ENCODE measurements at regions not wholly inside any gene's neighbourhood (a gene's known extent, or its start where the extent isn't known, plus 50 kb on each side); places are given as distances from the start of the nearest gene placed in this dataset.

DNA sequence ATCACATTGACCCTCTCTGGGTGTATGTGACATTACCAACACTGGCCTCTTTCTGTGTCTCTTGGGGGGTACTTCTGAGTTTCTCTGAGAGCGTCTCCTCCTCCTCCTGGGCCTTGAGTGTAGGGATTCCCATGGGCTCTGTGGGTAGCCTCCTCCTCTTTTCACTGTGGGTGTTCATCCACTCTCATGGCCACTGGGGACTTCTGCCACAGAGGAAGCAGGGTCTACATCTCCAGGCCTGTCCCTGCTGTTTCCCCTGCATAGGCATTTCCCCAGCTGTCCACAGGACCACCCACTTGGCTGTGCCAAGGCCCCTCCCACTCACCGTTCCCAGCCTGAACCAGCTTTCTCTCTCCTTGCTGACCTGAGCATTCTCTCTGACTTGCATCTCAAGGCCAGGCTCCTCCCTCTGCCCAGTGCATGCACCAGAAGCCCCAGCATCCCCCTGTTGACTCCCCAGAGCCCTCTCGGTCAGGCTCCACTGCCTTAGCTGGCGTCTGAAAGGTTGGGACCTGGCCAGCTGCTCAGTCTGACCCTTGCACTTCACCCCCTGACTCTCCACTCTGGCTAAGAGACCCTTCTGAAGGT is 487.6 kb downstream of the GLRX3 start:
- DNase-seq (ENCODE audit: low read depth), result no peak

DNA sequence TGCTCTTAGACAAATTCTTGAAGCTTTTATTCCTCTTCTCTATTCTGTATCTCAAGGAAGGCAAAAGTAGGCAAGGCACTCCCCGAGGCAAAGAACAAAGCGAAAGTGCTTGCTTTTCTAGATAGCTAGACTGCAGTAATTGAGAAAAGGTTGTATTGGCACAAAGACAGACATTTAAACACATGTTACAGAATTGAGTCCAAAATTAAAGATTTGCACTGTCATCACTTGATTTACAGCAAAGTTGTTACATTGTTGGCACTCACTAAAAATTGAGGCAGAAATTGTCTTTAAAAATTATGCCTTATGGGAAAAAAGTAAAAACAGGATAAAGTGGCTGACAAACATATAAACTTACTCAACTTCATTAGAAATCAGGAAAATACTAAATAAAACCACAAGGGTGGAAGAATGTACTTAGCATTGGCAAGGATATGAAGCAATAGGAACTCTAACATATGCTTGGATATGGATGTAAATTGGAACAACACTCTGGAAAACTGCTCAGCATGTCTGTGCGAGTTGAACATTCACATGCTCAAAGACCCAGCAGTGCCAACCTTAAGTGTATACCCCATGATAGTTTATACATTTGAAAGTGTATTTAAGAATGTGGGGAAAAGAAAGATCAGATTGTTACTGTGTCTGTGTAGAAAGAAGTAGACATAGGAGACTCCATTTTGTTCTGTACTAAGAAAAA is 491.3 kb downstream of the GLRX3 start:
- no peak for DNase-seq (ENCODE audit: low read depth)

DNA sequence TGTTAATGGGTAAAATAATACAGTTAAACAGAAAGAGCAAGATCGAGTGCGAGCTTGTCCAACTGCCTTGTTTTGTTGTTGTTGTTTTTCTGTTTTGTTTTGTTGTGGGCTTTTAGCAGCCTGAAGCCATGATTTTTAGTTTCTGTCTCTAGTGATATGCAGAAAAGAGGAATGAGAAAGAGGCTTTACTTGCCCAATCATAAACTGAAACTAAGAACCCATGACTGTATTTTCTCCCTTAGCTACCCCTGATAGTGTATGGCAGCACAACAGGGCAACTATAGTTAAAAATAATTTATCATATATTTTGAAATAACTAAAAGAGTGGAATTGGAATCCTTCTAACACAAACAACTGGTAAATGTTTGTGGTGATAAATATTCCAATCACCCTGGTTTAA is 493.9 kb downstream of the GLRX3 start:
- DNase-seq (ENCODE audit: low read depth), result no peak

DNA sequence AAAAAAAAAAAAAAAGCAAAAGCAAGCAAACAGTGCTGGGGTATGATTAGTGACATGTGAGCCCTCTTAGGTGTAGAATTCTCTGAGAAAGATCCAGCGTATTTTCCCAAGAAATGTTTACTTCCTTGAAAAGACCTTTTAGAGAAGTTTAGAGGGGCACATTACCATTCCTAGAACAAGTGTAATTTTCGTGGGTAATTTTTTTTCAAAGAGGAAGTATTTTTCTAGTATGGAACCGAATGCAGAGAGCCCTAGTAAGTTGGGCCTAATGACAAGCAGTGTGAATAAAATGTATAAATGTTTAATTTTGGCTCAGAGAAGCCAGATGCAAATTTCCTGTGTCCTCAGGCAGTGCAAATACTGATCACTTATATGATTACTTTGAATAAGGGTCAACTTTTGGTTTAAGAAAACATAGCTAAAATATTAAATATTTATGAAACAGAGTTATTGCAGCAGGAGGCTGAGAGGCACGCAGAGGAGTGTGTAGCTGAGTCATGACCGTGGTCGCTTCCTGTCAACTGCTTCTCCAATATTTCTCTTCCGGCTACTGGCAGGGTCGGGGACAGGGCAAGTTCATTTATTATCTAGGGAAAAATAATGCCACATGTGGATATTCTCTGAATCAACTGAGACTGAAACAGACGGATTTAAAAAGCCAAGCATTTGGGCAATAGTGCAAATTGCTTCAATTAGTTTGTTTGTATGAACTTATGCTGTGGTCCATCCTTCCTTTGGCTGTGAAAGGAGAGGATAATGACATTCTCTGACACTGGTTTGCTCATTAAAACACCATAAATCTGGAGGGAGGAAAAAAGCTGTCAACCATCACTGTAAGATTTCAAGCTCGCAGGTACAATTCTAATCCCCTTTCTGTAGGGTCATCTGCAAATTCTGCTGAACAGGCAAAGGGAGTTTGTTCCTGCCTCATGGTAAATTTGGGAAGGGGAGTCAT is 495.2 kb downstream of the GLRX3 start:
- DNase-seq (ENCODE audit: low read depth), result no peak

DNA sequence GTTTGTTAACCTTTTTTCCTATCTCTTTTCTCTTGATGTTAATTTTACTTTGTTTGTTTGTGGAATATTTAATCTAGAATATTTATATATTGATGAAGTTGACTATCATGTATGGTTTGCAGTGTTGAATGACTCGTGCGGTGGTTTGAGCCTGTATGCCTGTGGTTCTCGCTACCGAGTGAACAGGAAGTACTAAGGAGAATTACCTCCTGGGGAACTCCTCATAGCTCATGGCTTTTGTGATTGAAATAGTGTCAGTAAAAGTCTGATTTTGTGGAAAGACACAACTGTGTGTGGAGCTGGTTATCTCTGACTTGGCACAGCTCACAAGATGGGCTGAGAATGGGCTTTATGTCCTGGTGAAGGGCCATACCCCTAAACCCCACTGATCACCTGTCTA is 498.6 kb downstream of the GLRX3 start:
- no peak for DNase-seq (ENCODE audit: low read depth)

DNA sequence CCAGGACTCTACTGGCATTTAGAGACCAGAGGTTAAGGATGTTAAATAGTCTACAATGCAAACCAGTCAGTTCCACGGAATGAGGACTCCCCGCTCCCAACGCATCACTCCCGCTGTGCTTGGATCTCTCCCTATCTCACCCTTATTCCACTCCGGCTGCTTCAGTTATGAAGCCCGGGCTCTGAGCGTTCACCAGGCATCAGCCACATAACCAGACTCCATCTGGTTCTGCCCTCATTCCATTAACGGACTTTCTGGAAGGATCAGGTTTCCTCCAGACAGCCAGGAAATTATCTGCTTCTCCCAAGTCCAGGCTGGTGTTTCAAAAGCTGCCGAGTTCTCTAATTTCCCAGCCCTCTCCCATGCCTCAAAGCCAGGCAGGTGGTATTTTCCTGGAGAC is 499.3 kb downstream of the GLRX3 start:
- no peak for DNase-seq (ENCODE audit: low read depth)

DNA sequence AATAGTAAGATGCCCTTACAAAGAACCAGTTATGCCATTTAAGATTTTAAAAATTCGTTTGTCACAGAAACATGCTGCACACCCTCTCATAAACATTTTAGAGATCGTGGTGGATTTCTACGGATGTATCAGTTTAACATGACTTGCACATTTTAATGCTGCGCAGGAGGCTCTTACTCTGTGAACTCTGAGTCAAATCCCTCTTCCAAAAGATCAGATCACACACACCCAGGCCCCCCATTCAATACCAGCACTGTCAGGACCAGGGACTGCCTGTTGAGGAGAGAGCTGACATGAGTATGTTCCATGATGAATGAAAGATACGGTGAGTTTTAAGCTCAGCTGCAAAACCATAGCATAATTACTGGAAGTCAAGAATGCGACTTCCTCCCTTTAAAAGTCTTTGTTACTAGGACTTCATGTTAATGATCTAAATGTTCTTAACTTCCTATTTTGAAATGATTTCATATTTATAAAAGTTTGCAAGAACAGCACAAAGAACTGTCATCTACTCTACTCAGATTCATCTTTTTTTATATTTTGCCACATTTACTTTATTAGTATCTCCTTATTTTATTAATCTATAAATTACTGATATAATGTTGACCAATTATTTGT is 500.2 kb downstream of the GLRX3 start:
- DNase-seq (ENCODE audit: low read depth), result no peak

DNA sequence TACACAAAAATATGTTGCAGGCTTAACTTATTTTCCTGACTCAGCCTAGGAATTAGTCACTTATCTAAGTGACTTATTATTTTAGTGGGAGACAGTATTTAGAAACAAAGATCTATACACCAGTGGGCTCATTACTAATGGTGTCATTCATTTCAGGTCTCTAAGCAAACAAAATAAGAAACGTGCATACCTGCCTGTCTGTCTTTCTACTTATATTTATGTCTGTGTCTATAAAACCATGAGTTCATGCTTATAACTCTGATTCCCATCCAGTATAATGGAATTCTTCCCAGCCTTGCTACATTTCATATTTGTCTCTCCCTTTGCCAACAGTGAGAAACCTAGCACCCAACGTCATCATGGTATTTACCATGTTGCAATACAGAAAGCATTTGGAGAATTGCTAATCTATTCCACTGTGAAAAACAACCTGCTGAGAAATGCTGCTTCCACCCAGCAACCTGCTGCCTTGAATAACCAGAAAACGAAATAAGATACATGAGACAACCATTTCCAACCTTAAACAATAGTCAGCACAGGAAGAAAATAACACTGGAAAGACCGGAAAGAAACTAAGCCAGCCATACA is 501.0 kb downstream of the GLRX3 start:
- DNase-seq (ENCODE audit: low read depth), result no peak

DNA sequence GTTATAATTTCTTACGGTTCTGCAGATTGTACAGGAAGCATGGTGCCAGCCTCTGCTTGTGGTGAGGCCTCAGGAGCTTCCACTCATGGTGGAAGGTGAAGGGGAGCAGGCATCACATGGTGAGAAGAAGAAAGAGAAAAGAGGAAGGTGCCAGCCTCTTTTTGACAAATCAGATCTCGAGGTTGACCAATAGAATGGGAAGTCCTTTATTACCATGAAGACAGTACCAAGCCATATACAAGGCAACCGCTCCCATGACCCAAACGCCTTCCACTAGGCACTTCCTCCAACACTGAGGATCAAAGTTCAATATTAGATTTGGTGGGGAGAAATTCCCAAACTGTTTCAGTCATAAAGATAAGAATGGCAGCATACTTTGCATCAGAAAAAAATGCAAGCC is 502.8 kb downstream of the GLRX3 start:
- no peak for DNase-seq (ENCODE audit: low read depth)

DNA sequence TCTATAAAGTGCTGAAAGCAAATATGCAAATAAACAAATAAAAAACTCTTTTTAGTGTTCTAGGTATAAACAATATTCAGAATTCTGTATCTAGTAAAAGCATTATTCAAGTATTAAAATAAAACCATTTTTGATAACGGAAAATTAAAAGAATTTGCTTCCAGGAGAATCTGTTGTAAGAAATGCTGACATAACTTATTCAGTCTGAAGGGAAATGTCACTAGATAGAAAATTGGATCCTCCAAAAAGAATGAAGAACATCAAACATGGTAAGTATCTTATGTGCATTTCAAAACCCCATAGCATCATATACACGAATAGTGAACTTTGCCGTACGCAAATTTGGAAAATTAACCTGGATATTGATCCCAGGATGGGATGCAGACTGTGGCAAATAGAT is 506.7 kb downstream of the GLRX3 start:
- DNase-seq (ENCODE audit: low read depth), result no peak

DNA sequence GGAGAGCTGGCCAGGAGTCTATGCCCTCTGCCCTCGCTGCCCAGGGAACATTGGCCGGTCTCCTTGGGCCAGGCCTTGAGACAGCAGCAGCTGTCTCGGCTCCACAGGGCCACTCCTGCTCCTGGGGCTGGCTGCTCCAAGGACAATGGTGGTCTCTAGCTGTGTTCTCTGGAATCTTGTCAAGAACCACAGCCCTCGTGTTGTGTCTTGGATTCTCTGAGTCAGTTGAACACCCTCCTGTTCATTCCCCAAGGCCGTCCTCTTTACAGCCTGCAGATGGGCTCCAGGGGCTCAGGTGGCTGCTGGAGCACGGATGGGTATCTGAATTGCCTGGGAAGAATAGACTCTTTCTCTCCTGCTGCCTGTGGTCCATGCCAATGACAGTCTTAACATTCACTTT is 511.1 kb downstream of the GLRX3 start:
- DNase-seq (ENCODE audit: low read depth), result no peak

DNA sequence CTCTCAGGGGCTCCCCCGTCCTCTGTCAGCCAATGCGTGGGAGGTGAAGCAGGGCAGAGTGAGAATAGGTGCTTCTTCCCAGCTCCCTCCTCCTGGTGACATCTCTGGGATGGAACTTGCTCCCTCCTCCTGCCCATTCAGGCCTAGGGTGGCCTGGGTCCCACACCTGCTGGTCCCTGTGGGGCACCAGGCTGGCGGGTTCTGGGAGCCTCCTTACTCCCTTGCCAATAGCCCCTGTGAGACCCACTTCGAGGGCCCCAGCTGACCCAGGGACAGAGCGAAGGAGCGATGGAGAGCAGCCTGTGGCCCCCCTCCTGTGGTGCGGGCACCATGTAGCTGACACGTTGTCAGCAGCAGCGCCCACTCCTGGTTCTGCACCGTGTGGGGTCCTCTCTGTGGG is 512.6 kb downstream of the GLRX3 start:
- DNase-seq (ENCODE audit: low read depth), result no peak

DNA sequence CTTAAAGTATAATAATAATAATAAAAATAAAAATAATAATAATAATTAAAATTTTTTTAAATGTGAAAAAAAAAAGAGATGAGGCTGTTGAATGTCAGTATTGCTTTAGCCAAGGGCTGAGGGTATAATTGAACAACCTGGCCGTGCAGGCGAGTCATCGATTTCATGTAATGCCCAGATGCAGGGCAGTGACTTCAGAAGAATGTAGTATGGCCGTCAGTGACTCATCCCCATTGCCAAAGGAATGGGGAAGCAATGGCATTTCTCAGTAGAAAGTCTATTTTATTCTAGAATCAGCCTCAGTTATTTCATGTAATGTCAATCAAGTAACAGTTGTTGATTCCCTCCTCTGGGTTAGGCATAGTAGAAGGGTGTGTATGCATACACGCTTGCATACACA is 516.4 kb downstream of the GLRX3 start:
- no peak for DNase-seq (ENCODE audit: low read depth)

DNA sequence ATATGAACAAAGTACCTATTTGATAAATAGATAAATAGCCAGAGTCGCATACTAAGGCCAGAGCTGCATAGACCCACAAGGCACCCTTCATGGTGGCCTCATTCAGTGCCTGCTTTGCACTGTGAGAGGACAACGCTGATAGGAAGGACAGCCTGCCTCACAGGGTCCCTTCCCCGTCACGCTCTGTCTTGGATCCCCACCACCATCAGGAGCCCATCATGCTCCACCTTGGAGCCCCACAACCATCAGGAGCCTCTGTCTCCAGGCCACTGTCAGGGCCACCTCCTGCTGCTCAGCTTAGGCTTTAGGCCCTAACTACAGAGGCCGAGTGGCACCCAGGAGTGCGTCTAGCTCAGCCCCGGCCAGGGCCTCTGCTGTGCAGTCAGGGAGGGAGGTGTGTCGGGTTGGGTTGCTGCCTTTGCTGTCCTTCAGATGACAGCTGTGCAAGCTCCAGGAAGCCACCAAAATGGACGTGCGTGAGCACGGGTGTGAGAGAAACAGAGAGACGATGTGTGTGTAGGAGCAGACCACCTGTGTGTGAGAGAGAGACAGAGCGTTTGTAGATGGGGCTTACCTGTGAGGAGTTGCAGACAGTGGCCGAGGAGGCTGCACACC is 516.9 kb downstream of the GLRX3 start:
- DNase-seq (ENCODE audit: low read depth), result no peak

DNA sequence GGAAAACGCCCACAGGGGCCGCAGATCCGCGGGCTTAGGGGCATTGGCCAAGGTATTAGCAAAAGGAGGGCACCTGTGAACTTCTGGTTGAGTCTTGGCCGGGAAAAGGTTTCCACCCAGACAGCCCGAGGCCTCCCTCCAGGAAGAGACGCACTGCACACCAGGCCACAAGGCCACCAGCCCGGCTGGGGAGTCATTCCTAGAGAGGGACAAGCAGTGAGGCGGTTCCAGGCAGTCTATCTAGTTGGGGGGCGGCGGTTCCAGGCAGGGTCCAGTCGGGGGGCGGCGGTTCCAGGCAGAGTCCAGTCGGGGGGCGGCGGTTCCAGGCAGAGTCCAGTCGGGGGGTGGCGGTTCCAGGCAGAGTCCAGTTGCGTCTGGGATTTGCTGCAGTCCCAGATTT is 518.5 kb downstream of the GLRX3 start:
- DNase-seq (ENCODE audit: low read depth), result no peak

DNA sequence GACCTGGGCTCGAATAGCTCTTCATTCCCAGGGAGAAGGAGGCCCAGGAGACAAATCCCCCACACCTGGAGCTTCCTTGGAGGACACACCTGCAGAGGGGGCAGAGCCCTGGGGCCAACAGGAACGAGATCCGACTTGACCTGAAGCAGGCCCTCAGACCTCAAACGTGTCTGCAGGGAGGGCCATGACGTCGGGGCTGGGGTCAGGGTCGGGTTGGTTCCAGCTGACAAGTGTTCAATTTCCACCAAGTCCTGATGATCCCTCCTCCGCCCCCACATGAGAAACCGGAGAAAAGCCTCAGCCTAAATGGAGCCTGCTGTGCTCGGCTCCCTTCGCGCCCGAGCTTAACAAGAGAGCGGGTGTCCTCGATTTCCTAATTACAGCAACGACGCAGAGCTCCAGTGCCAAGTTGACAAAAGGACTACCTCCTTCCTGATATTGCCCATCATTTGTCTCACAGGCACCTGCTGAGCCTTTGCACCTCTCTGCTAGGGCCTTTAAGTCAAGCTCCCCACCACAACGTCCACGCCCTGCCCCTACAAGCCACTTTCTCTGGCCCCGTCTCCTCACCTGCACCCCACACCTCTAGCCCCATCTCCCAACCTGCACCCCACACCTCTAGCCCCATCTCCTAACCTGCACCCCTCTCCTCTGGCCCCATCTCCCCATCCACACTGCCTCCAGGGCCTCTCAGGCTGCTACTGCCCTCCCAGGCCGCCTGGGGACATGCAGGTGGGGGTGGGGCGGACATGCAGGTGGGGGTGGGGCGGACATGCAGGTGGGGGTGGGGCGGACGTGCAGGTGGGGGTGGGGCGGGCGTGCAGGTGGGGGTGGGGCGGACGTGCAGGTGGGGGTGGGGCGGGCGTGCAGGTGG is 519.4 kb downstream of the GLRX3 start:
- no peak for DNase-seq (ENCODE audit: low read depth)

DNA sequence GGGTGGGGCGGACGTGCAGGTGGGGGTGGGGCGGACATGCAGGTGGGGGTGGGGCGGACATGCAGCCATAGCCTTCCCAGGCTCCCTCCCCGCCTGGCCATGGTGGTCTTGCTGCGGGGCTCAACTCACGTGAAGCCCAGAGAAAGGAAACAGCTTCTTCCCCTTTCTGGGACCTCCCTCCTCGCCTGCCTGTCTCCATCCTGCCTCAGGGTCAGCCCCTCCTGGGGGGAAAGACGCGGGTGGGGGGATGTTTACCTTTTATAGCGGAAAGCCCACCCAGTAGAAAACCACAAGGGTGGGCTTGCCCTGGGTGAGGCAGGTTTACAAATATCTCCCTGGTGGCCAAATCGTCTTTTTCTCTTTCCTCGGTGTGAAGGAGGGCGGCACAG is 520.0 kb downstream of the GLRX3 start:
- DNase-seq (ENCODE audit: low read depth), result no peak

DNA sequence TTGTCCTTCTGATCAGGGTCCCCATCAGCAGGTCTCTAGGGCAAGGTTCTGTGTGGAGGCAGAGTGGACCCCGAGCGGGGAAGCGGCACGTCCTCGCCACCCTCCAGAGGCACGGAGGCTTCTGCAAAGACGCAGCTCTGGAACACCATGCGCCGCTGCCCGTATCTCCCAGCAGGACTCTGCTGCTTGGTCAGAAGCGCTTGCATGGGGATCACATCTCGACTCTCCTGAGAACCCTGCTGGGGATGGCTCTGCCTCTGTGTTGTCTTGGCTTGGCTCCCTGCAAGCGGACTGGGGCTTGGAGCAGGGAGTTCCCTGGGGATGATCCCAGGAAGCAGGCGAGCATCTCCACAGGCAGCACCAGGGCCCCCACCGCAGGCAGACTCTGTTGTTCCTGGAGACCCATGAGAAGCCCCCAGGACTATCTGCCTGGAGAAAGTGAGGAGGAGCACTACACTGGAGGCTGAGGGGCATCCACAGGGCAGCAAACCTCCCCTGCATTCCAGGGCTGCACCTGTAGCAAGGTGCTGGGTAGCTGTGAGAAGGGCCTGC is 520.5 kb downstream of the GLRX3 start:
- no peak for DNase-seq (ENCODE audit: low read depth)

DNA sequence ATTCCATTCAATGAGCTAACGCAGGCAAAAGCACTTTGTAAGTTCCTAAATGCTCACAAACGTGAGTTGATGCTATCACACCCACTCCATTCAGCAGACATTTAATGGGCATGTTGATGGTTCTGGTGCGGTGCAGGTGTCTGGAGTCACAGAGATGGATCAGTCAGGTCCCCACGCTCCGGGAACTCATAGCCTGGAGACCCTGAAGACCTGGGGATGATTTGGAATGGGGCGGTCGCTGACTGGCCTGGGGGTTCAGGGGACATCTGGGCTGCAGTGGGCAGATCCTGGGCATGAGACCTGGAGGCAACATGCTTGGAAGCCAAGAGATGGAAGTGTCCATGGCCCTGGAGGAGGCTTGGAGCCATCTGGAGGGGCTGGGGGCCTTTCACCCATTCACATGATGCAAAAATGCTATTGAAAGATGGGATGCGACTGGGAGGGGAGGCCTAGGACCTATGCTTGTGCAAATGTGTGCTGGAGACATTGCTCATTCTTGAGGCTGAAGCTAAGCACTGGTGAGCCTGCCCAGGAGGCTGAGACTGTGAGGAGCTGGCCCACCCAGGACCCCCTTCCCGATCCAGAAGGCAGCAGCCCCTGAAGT is 522.6 kb downstream of the GLRX3 start:
- no peak for DNase-seq (ENCODE audit: low read depth)

DNA sequence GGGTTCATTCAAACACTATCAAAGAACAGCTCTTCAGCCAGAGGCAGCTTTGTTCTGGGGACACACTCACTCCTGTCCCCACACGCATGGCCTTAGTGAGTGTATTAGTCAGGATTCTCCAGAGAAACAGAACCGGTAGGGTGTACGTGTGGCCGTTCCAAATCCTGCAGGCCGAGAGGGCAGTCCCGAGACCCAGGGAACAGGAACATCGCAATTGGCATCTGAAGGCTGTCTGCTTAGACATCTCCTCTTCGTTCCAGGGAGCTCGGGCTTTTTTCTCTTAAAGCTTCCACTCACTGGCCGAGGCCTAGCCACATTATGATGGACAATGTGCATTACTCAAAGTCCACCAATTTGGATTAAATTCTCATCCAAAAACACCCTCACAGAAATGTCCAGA is 523.3 kb downstream of the GLRX3 start:
- no peak for DNase-seq (ENCODE audit: low read depth)
